AG04450 (cell line): ENCODE measurements at regions not wholly inside any gene's neighbourhood (a gene's known extent, or its start where the extent isn't known, plus 50 kb on each side); places are given as distances from the start of the nearest gene placed in this dataset.
"Not testable (repeated sequence)": the region's sequence is repeated elsewhere in the genome, so short reads cannot be mapped to it uniquely, and the experiment has no call there.

Experiments used
- CTCF ChIA-PET: fragments of 300-600, 350-600 bp; formaldehyde crosslinking; extraction: SDS; loops from one replicate; lab custom pipeline; 2022; ENCODE audit warnings: antibody characterized with exemption, inconsistent platforms; lab: Charles Lee
- POLR2A ChIA-PET: fragments of 350-600 bp; formaldehyde crosslinking; extraction: SDS; loops from one replicate; lab custom pipeline; 2021; ENCODE audit warnings: antibody characterized with exemption, inconsistent platforms; lab: Yijun Ruan, JAX
- DNase-seq: peaks from one replicate; pipeline ENCODE4 v3.0.0-alpha.2; 2011; ENCODE audit warnings: low read depth, low spot score
- H3K27ac ChIP-seq: one replicate; pipeline ENCODE4 v1.5.1; 2012; ENCODE audit warnings: low read depth, low read length, control low read depth
- H3K27me3 ChIP-seq: one replicate; pipeline ENCODE4 v1.6.0; 2012; ENCODE audit warnings: low read length; ENCODE audit not compliant: control insufficient read depth, insufficient read depth
- H3K4me3 ChIP-seq: 2 replicates; pipeline ENCODE4 v1.5.1; 2011; ENCODE audit warnings: mild to moderate bottlenecking, low read depth, low read length, control low read depth
- H3K9me3 ChIP-seq: 2 replicates; pipeline ENCODE4 v1.5.1; 2012; ENCODE audit warnings: low read length; ENCODE audit not compliant: control insufficient read depth, insufficient read depth
- CTCF ChIP-seq: IDR thresholded peaks from 2 replicates; pipeline ENCODE4 v1.5.1; 2011; ENCODE audit warnings: low read depth, low read length, control low read depth, inconsistent platforms

GRCh38 chr10:100661520-100661919 is 83.9 kb upstream of the PAX2 start:
- Histone ChIP-seq H3K27ac (no peak overlapping the region), H3K9me3 (peaks cover 6% of the 10 kb centered on the region; the same call in 1 of the 2 replicates), H3K27me3 (peaks cover 52% of the 10 kb centered on the region), H3K4me3 (no peak overlapping the region)
- TF ChIP-seq CTCF, result no peak
- POLR2A ChIA-PET, result no interaction called here
- CTCF ChIA-PET, result no interaction called here
- no peak for DNase-seq

- no peak overlapping the region for H3K27ac ChIP-seq
- H3K4me3 ChIP-seq, result no peak overlapping the region
- DNase-seq, result no peak
- peaks cover 3% of the 10 kb centered on the region; the same call in 1 of the 2 replicates for H3K9me3 ChIP-seq
- no peak for TF ChIP-seq CTCF
- CTCF ChIA-PET, result no interaction called here
- H3K27me3 ChIP-seq, result peaks cover 47% of the 10 kb centered on the region
- POLR2A ChIA-PET, result no interaction called here
Observed at GRCh38 chr10:100662067-100662466, 83.3 kb upstream of the PAX2 start.

- no peak for TF ChIP-seq CTCF
- Histone ChIP-seq H3K27ac (no peak overlapping the region), H3K4me3 (no peak overlapping the region), H3K27me3 (peaks cover 40% of the 10 kb centered on the region), H3K9me3 (peaks cover 3% of the 10 kb centered on the region; the same call in 1 of the 2 replicates)
- CTCF ChIA-PET, result no interaction called here
- DNase-seq, result no peak
- POLR2A ChIA-PET, result no interaction called here
Observed at GRCh38 chr10:100664316-100665149, 80.8 kb upstream of the PAX2 start.

GRCh38 chr10:100666634-100667033 is 78.7 kb upstream of the PAX2 start:
- POLR2A ChIA-PET, H3K9me3 ChIP-seq, DNase-seq, H3K4me3 ChIP-seq, CTCF ChIA-PET, H3K27ac ChIP-seq: not testable (repeated sequence)
- peaks cover 47% of the 10 kb centered on the region for H3K27me3 ChIP-seq

- ChIA-PET POLR2A (no interaction called here), CTCF (interaction anchor here (2.3 kb wide), 1 partner anchor 74 kb away, joined by 6 read pairs; no protein-coding TSS in a partner anchor)
- Histone ChIP-seq H3K27ac (no peak overlapping the region), H3K9me3 (no peaks in the 10 kb centered on the region), H3K27me3 (peaks cover 49% of the 10 kb centered on the region), H3K4me3 (no peak overlapping the region)
- DNase-seq, result no peak
- no peak for TF ChIP-seq CTCF
Observed at GRCh38 chr10:100669616-100670015, 75.8 kb upstream of the PAX2 start.
